ENCODE measurements at regions not wholly inside any gene's neighbourhood (a gene's known extent, or its start where the extent isn't known, plus 50 kb on each side); places are given as distances from the start of the nearest gene placed in this dataset.
A peak's percentile ranks its signal among the peaks of the same experiment; 100 is the strongest.

DNA sequence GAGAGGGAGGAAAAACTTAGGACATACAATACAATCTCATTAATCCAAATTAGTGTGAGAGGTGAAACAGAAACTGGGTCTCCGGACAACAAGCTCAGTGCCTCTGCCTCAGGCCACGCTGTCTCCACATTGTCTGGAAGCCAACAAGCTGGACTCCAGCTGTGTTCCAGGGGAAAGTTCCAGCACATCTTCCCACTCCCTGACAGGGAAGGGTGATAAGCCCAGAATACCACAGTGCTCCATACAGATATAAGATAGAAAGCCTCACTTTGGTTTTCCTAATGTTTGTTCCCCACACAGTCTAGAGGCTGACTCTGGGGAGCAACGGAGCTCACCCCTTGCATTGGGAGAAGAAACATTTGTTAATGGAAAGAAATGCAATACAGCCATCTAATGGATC is 117.1 kb upstream of the SPTLC3 start:
- DNase-seq (ENCODE audit: low spot score) = no peak

DNA sequence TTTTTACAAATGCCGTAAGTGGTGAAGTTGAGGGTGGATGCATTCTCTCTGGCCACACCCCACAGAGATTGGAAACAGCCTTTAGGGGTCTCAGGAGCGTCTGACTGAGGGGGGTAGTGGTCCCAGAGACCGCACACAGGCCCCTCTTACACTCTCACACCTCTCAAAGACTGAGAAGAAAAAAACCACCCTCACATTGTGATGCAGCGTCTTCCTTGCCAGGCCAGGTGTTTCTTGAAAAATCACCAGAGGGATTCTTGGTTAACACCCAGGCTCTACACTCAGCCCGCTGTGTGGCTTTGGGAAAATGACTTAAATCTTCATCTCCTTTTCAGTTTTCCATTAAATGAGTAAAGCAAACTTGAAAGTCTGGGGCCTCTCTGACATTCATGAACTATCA is 115.8 kb upstream of the SPTLC3 start:
- DNase-seq (ENCODE audit: low spot score) = no peak

DNA sequence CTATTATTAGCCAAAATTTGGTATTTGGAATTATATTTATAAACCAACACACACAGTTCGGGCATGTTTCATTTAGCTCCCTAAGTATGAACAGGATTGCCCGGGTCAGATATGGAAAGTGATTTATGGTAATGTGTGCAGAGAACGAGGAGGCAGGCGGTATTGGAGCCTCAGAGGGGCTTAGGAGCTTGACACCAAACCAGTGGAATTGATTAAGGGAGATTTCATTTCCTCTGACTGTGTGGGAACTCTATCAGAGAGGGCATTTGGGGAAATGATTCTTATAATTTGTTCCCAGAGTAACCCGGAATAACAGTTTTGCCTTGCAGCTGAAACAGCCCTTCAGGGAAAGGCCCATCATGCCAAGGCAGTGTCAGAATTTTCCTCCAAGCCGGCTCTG is 115.1 kb upstream of the SPTLC3 start:
- DNase-seq (ENCODE audit: low spot score) = no peak

DNA sequence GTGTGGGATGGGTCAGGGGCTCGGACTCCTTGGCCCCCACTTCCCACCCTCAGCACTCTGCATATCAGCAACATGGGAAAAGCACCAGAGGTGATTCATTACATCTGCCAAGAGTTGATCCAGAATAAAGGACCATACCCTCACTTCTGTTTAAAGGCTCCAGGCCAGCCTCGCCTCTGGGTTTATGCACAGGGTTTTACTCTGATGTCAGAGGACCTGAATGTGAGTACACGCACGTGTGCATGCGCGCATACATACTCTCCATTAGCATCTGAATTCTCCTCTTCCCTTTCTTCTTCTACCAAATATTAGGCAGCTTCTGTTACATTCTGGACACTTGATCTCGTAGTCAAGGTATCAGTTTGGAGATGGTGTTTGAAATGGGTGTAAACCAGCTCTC is 114.7 kb upstream of the SPTLC3 start:
- DNase-seq (ENCODE audit: low spot score) = no peak

DNA sequence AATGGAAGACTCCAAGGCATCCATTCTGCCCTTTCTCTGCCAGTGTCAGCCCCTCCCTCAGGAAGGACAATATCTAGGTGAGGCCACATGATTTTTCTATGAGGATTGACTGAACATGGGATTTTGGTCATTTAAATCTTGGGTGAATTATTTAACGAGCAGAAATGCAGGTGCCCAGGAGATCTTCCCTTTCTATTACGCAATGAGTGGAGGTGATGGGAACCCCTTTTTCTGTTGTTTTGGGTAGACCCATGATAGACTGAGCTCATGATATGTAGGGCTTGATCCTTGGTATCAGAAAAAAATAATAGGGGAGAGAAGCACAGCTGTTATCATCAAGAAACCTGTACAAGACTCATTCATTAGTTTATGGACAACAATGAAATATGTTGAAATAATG is 112.6 kb upstream of the SPTLC3 start:
- DNase-seq (ENCODE audit: low spot score) = no peak

DNA sequence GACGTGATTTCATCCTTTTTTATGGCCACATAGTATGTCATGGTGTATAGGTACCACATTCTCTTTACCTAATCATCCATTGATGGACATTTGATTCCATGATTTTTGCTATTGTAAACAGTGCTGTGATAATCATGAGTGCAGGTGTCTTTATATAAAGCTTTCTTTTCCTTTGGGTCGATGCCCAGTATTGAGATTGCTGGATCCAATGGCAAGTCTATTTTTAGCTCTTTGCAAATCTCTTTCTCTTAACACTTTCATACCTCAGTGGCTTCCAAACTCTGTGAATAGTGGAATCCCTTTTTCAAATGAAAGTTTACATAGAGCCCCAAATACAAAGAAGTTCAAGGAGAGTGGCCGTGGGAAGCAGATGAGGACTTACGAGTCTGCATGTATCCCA is 105.8 kb upstream of the SPTLC3 start:
- DNase-seq (ENCODE audit: low spot score) = no peak

DNA sequence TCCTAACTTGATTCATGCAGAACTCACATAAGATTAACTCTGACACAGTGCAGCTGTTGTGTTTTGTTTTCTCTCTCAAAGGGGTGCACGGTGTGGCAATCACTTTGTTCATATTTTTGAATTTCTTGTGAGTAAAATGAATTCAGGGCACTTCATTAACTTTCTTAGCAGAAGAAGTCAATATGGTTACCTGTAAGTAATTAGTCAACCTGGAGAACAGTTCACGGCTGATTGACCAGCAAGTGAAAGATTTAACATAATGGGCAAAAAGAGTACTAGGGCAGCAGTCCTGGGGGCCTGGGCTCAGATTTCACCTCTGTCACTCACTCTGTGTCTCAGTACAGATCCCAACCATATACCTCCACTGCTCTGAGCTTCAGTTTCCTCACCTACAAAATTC is 102.4 kb upstream of the SPTLC3 start:
- no peak for DNase-seq (ENCODE audit: low spot score)

DNA sequence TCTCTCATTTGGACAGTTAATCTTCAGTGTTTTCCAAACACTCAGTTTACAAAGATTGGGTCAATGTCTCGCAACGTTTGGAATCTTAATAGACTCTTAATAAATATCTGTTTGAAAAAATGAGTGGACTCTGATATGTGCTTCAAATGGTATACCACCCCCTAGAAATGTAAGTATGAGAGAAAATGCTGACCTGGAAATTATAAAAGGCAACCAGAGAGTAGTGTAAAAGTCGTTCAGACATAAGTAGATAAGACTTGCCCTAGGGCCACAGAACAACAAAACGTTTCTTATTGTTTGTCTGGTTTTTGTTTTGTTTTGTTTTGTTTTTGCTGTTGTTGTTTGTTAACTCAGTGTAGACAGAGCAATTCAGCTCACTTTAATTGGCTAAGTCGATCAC is 97.4 kb upstream of the SPTLC3 start:
- no peak for DNase-seq (ENCODE audit: low spot score)

DNA sequence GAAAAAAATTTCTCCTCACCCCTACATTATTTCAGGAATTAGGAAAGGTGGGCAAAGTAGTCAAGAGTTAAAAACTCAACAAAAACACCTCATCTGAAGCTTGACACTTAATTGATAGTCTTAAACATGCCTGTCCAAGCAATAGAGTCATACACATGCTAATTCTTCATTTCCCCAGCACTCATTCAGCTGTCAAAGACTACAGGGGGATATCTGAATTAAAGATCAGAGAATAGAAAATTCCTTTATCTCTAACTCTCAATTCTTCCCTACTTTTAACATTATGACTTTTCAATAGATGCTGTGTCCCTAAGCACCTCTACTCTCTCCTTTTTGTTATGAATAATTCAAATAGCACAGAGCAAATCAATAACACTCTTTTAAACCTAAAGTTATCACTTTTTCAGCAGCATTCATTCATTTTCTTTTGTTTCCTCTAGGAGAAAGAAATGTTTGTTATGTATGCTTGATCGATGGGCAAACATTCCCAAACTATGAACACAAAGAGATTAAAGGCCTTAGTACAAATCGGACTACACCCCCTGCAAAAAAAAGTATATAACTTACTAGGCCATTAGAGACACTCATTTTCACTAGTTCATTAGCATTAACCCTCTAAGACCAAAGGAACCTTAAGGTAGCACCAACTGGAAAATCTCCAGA is 94.9 kb upstream of the SPTLC3 start:
- no peak for DNase-seq (ENCODE audit: low spot score)

DNA sequence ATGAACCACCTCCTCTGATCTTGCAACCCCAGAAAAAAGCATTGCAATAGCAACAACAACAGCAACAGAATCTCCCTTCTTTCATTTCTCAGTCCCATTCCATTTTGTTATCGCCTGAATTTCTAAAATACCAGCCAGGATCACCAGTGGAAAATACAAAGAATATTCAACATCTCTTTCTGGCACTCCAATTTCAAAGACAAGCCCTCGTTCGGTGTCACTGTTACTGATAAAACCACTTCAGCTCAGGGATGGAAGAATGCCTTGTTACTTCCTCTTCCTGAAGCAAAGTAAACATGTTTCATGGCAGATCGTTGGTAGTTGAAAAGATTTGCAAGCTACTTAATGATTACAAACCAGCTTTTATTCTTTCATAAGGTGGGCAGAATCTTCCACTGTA is 94.0 kb upstream of the SPTLC3 start:
- no peak for DNase-seq (ENCODE audit: low spot score)

DNA sequence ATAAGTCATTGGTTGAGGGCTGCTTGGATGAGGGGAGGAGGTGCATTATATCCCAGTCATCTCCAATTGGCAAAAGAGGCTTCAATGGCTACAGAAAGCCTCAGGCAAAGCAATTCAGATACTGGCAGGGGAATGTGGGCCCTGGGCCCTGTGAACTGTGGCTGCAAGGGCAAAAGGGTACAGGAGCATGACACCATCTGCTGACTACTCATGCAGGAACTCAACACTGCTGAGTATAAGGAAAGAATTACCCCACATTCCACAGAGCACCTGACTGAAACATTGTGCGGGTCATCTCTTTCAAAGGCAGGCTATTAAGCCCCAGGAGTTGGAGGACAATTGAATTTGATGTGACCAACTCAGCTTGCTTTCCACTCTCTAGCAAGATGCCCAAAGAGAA is 92.1 kb upstream of the SPTLC3 start:
- peak; percentile 8 for DNase-seq (ENCODE audit: low spot score)

DNA sequence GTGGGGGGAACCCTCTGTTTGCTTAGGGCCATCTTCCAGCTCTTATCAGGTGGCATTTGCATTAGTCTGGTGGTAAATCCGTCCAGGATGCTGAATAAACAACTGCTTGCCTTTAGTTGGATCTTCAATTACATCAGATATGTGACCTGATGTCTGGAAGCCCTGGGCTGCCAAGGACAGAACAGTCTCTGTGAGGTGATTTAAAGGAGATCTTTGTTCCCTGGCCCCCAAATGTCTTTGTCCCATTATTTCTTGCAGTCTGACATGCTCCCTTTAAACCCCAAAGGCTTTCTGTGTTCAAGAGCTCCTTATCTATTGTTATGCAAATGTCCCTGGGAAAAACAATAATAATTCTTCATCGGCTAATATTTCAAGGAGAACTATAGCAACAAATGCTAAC is 84.6 kb upstream of the SPTLC3 start:
- no peak for DNase-seq (ENCODE audit: low spot score)

DNA sequence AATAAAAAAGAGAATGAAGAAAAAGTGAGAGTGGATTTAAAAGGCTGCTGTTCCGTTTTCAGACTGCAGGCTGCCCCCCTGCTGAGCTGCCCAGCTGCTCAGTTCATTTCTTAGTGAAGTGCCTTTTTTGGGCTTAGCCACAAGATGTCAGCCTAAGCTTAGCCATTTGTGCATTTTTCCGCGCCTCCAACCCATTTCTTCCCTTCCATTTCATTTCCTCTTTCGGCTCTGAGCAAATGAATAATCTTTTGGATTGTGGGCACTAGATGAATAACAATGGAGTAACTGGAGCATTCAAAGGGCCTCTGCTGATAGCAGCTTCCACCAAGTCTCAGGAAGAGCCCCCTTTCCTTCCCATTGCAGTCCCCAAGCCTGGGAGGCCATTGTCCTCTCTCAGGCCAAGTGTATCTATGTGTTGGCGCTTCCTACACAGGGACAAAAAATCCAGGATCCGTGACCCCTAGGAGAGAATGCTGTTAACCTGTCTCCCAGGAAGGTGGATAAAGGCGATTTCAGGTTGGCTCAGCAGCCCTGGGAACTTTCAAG is 83.5 kb upstream of the SPTLC3 start:
- DNase-seq (ENCODE audit: low spot score) = peak; percentile 83

DNA sequence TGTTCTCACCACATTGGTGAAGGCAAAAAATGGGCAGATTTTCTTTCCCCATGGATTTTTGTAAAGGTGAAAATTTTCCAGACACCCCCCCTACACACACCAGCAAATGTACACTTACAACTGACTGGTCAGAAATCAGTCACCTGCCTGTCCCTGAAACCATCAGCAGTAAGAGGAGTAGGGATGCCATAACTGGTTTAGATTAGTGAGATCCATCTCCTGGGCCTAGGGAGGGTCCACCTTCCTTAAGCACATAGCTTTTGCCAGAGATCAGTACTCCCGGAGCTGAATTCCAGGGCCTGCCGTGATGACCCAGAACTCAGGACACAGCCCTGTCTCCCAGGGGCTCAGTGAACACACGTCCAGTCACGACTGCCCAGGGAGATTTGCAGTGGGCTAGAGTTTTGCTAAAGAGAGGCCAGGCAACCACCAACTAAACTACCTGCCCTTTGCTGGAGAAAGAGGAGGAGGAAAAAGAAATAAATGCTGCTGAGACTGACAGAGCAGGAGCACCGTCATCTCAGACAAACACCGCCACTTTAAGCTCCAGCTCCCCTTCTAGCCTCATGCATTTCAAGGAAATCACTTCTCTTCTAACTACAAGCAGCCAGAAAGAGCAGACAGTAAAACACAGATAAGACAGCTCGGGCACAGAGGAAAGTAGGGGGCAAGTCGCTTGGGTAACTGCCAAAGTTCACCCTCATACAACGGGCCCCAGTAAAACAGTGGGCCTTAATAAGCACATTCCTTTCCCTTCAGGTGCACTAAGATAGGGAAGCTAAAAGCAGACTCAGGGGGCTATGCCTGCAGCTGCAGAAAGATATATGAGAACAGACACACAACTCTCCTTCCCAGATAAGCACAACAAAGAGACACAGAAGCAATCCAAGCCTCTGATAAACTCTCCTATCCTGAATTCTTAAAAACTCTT is 82.6 kb upstream of the SPTLC3 start:
- DNase-seq (ENCODE audit: low spot score) = no peak

DNA sequence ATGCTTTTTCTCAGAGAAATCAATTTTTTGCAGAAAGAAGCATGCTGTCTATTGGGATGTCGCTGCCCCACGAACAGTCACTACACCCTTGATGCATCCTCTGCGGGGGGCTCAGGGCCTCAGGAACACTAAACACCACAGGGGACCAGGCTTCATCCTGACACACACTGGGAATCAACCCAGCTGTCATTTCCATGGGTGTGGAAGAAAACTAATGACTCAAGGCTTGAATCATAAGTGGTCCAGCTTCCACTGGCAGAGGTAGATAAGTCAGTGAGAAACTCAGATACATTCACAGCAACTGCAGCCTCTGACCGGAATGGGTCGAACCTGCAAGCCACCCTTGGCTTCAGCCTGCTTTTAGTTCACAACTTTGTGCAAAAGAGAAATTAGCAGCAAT is 81.3 kb upstream of the SPTLC3 start:
- DNase-seq (ENCODE audit: low spot score) = no peak

DNA sequence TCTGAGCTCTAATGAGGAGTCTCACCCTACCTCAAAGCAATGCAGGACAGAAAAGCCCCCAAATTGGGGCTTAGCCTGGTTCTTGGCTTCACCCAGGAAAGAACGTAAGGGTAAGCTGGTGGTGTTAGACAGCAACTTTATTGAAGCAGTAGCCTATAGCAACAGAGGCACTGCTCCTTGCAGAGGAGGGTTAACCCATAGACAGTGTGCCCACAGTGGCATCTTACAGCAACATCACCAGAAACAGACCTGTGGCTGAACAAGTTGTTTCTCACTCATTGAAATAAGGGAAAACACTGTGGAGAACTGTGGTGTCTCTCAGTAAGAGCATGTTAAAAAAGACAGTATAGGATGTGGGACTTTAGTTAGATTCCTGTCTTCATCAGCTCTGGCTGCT is 80.4 kb upstream of the SPTLC3 start:
- no peak for DNase-seq (ENCODE audit: low spot score)

DNA sequence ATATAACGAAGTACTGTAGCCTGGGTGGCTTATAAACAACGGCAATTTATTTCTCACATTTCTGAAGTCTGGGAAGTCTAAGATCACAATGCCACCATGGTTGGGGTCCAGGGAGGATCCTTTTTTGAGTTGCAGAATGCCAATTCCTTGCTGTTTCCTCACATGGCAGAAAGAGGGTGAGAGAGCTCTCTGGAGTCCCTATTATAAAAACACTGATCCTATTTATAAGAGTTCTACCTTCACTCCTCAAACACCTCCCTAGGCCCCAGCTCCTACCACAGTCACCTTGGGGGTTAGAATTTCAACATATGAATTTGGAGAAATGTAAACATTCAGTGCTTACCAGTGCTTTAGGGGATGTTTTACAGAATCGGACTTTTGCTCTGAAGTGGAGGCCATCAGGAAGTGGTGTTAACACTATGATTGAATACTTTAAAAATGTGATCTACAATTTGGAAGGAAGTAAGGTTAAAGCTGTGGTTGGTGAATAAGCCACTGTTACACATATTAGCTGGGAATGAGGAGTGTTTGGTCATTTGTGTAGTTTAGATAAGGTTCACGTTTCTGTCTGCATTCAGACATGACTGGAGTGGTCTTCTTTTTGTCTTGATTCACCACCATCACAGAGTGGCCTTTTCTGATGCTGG is 79.9 kb upstream of the SPTLC3 start:
- peak; percentile 64 for DNase-seq (ENCODE audit: low spot score)

DNA sequence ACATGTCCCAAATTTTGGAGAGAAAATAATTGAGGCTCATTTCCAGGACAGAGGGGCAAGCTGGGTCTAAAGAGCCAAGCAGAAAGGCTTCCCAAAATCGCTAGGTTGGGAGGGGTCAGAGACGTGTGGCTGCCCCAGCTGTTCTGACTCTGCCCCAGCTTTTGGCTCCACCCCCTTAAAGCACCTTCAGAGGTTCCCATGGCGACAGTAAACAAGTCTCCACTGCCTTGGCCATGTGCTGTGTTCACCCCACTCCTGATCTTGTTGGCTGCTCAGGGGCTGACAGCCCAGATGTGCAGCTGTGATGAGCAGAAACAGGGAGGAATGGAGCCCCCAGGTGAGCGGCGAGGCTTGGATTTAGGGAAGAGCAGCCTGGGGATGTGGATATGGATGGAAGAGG is 72.8 kb upstream of the SPTLC3 start:
- no peak for DNase-seq (ENCODE audit: low spot score)

DNA sequence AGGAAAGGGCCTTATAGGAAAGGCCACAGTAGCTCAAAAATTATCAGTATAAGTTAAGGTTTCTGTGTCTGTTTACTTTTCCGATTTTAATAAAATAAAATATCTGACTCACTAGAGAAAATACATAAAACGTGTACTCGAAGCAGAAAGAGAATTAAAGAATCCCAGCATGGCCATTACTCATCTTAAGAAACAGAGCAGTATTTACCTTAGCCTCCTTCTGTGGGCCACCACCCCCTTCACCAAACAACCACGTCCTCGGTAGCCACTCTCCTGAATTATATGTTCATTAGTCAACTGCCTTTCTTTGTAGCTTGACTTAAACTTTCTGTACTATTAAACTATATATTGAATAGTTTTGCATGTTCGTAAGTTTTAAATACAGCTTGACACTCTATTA is 72.2 kb upstream of the SPTLC3 start:
- no peak for DNase-seq (ENCODE audit: low spot score)

DNA sequence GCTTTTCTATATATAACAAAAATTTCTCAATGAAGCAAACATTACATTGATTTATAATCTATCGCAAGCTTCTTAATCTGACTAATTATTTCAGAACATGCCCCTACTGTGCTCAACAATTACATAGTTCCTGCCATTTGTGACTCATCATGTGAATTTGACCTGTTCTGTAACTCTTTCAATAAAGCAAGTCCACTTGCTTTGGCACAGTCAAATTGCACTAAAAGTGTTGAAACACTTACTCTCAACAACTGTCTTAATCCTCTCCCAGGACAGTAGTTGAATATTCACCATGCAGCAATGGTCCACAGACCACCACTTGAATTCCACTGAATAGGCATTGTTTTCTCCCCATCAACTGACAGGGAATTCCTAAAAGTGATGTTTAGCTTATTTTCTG is 67.7 kb upstream of the SPTLC3 start:
- no peak for DNase-seq (ENCODE audit: low spot score)

DNA sequence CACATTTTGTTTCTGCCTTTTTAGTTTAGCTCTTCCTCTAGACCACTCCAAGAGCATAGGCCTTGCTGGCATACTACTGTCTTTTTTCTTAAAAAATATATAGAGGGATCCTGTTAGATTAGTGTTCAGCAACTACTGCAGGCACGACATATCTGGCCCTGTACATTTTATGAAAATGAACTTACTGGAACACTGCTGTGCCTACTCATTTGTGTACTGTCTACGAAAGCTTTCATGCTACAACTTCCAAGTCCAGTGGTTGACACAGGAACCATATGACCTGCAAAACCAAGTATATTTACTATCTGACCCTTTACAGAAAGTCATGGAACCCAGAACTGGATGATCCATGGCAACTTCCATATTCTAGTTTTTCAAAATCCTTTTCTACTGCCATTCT is 66.6 kb upstream of the SPTLC3 start:
- DNase-seq (ENCODE audit: low spot score) = no peak

DNA sequence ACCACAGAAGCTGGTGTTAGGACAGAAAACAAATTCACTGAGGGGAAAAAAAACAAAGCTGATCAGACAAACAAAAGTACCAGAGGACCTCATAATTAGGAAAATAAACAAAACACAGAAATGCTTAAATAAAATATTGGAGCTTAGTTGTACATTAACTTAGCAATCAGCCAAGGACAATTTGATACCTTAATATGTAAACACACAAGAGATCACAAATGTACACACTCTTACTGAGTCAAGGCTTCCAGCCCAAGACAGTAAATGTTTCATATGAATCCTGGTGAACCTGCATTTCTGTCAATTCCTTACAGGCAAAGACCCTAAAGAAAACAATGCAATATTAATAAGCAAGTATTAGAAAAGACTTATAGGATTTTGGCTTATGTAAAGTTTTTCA is 62.0 kb upstream of the SPTLC3 start:
- DNase-seq (ENCODE audit: low spot score) = no peak

DNA sequence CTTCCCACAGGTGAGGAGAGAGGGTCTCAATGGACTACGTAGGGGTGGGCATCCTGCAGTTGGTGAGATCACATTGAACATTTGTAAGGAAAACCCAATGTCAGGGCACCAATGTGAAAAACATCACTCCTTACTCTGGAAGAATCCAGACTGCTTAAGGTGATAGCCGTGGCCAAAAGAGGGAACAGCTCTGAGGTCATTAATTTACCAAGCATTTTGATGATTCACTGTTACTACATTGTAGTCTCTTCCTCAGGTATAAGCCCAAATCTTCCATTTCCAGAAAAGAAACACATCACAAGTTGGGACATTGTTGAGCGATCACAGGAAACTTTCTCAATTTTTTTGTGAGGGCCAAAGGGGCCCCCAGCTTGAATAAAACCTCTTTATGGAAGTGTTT is 61.1 kb upstream of the SPTLC3 start:
- DNase-seq (ENCODE audit: low spot score) = no peak

Data from SW480 (cell line).